Caco-2 (cell line): ENCODE measurements at regions not wholly inside any gene's neighbourhood (a gene's known extent, or its start where the extent isn't known, plus 50 kb on each side); places are given as distances from the start of the nearest gene placed in this dataset.

Experiments
- BruUV-seq: library from RNA; stranded (reverse); fragments of 400-500 nt; replicated peaks from 2 replicates; lab custom pipeline; 2021; lab: Mats Ljungman, UMichigan
- CTCF ChIA-PET: fragments of 300-600 bp; sonication (Branson Sonifier 250); formaldehyde crosslinking; loops from one replicate; lab custom pipeline; 2022; ENCODE audit warnings: antibody characterized with exemption; lab: Charles Lee
- POLR2A ChIA-PET: fragments of 300-600 bp; sonication (Branson Sonifier 250); formaldehyde crosslinking; loops from one replicate; lab custom pipeline; 2022; ENCODE audit warnings: antibody characterized with exemption; lab: Charles Lee
- DNase-seq, 2 experiments: peaks; one replicate each; pipeline versions ENCODE4 v3.0.0 to v3.0.0-alpha.2; 2020 to 2022
- H3K27me3 ChIP-seq: replicated peaks from 2 replicates; pipeline ENCODE4 v1.6.0; 2011; ENCODE audit warnings: low read length; ENCODE audit not compliant: control insufficient read depth, insufficient read depth
- H3K36me3 ChIP-seq: 2 replicates; pipeline ENCODE4 v1.5.1; 2011; ENCODE audit warnings: low read length; ENCODE audit not compliant: control insufficient read depth, insufficient read depth
- H3K4me1 ChIP-seq: fragments of 250-450 bp; sonication (Bioruptor Pico); 2 replicates; pipeline ENCODE4 v1.5.1; 2020; ENCODE audit warnings: mild to moderate bottlenecking
- H3K4me3 ChIP-seq: 2 replicates; pipeline ENCODE4 v1.5.1; 2011; ENCODE audit warnings: low read depth, mild to moderate bottlenecking, control low read depth, low read length
- H3K9me3 ChIP-seq: fragments of 250-450 bp; sonication (Bioruptor Pico); 2 replicates; pipeline ENCODE4 v1.5.1; 2020; ENCODE audit warnings: mild to moderate bottlenecking, moderate library complexity
- H3K27ac Mint-ChIP-seq: one replicate; pipeline ENCODE4 v1.8.0; 2022; ENCODE audit warnings: mixed read lengths; ENCODE audit not compliant: unreplicated experiment
- H3K27me3 Mint-ChIP-seq: one replicate; pipeline ENCODE4 v1.8.0; 2022; ENCODE audit warnings: mixed read lengths; ENCODE audit not compliant: insufficient read depth, unreplicated experiment
- H3K36me3 Mint-ChIP-seq: one replicate; pipeline ENCODE4 v1.8.0; 2022; ENCODE audit warnings: mild to moderate bottlenecking, mixed read lengths; ENCODE audit not compliant: insufficient read depth, unreplicated experiment
- H3K4me1 Mint-ChIP-seq: one replicate; pipeline ENCODE4 v1.8.0; 2022; ENCODE audit warnings: low read depth, mixed read lengths; ENCODE audit not compliant: unreplicated experiment
- H3K4me3 Mint-ChIP-seq: one replicate; pipeline ENCODE4 v1.8.0; 2022; ENCODE audit warnings: mild to moderate bottlenecking, moderate library complexity, mixed read lengths; ENCODE audit not compliant: unreplicated experiment
- H3K9me3 Mint-ChIP-seq: one replicate; pipeline ENCODE4 v1.8.0; 2022; ENCODE audit warnings: mixed read lengths; ENCODE audit not compliant: unreplicated experiment
- CTCF ChIP-seq, 2 experiments: fragments of 200-600 bp in 1 of 2; IDR thresholded peaks; 1 replicate in 1 of 2; 2 replicates in 1 of 2; pipeline versions ENCODE4 v1.5.1 to v1.8.0; 2011 to 2022; ENCODE audit warnings: antibody characterized with exemption in 1 of 2, control low read depth in 1 of 2, inconsistent platforms in 1 of 2, low read depth in 1 of 2, low read length in 1 of 2, mild to moderate bottlenecking in 1 of 2, moderate library complexity in 1 of 2; ENCODE audit not compliant: insufficient read depth in 1 of 2, severe bottlenecking in 1 of 2, unreplicated experiment in 1 of 2
- intact Hi-C: fragments of 100-400 bp; cut with micrococcal nuclease; formaldehyde crosslinking; loops from one replicate; pipeline ENCODE4 v1.10.0; 2022; ENCODE audit not compliant: unreplicated experiment

GRCh38 chr1:60679524-60680375 lies 402.6 kb upstream of the NFIA start:
- BruUV-seq = no TSS peak
- Histone ChIP-seq H3K9me3 (no peaks in the 10 kb centered on the region), H3K36me3 (no peaks in the 10 kb centered on the region), H3K27me3 (no peaks in the 10 kb centered on the region), H3K4me1 (no peaks in the 10 kb centered on the region), H3K4me3 (no peak overlapping the region)
- intact Hi-C loops = no loop called here
- H3K4me3 Mint-ChIP-seq = no peak overlapping the region
- POLR2A ChIA-PET = no interaction called here
- TF ChIP-seq CTCF (IDR thresholded peaks at IDR 0.05; ENCODE audit: insufficient read depth in 1 of 2, low read depth in 1 of 2, low read length in 1 of 2, severe bottlenecking in 1 of 2, unreplicated experiment in 1 of 2) = no peak
- no peaks in the 10 kb centered on the region for H3K4me1 Mint-ChIP-seq
- DNase-seq = no peak
- H3K36me3 Mint-ChIP-seq = no peaks in the 10 kb centered on the region
- no peaks in the 10 kb centered on the region for H3K9me3 Mint-ChIP-seq
- H3K27me3 Mint-ChIP-seq = peaks cover 5% of the 10 kb centered on the region
- CTCF ChIA-PET = no interaction called here
- no peak overlapping the region for H3K27ac Mint-ChIP-seq

GRCh38 chr1:60678802-60679201 lies 403.6 kb upstream of the NFIA start:
- ChIA-PET CTCF (no interaction called here), POLR2A (no interaction called here)
- intact Hi-C loops = no loop called here
- no peaks in the 10 kb centered on the region for H3K36me3 ChIP-seq
- H3K27me3 ChIP-seq = no peaks in the 10 kb centered on the region
- H3K9me3 Mint-ChIP-seq = no peaks in the 10 kb centered on the region
- no TSS peak for BruUV-seq
- H3K4me3 Mint-ChIP-seq = no peak overlapping the region
- H3K9me3 ChIP-seq = no peaks in the 10 kb centered on the region
- no peak for DNase-seq
- H3K4me1 Mint-ChIP-seq = no peaks in the 10 kb centered on the region
- no peaks in the 10 kb centered on the region for H3K4me1 ChIP-seq
- peaks cover 5% of the 10 kb centered on the region for H3K27me3 Mint-ChIP-seq
- no peak overlapping the region for H3K27ac Mint-ChIP-seq
- no peak for TF ChIP-seq CTCF (IDR thresholded peaks at IDR 0.05; ENCODE audit: insufficient read depth in 1 of 2, low read depth in 1 of 2, low read length in 1 of 2, severe bottlenecking in 1 of 2, unreplicated experiment in 1 of 2)
- no peak overlapping the region for H3K4me3 ChIP-seq
- no peaks in the 10 kb centered on the region for H3K36me3 Mint-ChIP-seq

- TF ChIP-seq CTCF (IDR thresholded peaks at IDR 0.05; ENCODE audit: insufficient read depth in 1 of 2, low read depth in 1 of 2, low read length in 1 of 2, severe bottlenecking in 1 of 2, unreplicated experiment in 1 of 2) = no peak
- Mint-ChIP-seq H3K4me1 (no peaks in the 10 kb centered on the region), H3K9me3 (no peaks in the 10 kb centered on the region), H3K4me3 (no peak overlapping the region), H3K27me3 (peaks cover 5% of the 10 kb centered on the region), H3K27ac (no peak overlapping the region), H3K36me3 (no peaks in the 10 kb centered on the region)
- Histone ChIP-seq H3K9me3 (no peaks in the 10 kb centered on the region), H3K4me1 (no peaks in the 10 kb centered on the region), H3K36me3 (no peaks in the 10 kb centered on the region), H3K27me3 (no peaks in the 10 kb centered on the region), H3K4me3 (no peak overlapping the region)
- intact Hi-C loops = no loop called here
- no TSS peak for BruUV-seq
- POLR2A ChIA-PET = no interaction called here
- CTCF ChIA-PET = no interaction called here
- DNase-seq = no peak
These were observed 404.0 kb upstream of the NFIA start for GRCh38 chr1:60678391-60678790.
